Esophagus squamous epithelium (tissue), 5 donors: ENCODE measurements at regions not wholly inside any gene's neighbourhood (a gene's known extent, or its start where the extent isn't known, plus 50 kb on each side); places are given as distances from the start of the nearest gene placed in this dataset.

Source experiments
- DNase-seq: peaks from one replicate; lab custom pipeline; 2025; lab: John Stamatoyannopoulos, UW
- H3K27ac ChIP-seq, 4 donors: fragments of 200-600 bp; sonication (generic); one replicate each; pipeline ENCODE4 v1.5.1; 2016 to 2019; ENCODE audit warnings: mild to moderate bottlenecking in 1 of 4
- H3K27me3 ChIP-seq, 4 donors: fragments of 200-600 bp; sonication (generic); 1 replicate in 3 of 4; 2 replicates in 1 of 4; pipeline versions ENCODE4 v1.5.1 to v1.6.0; 2017 to 2021; ENCODE audit warnings: antibody characterized with exemption in 1 of 4
- H3K36me3 ChIP-seq, 3 donors: fragments of 200-600 bp; sonication (generic); one replicate each; pipeline ENCODE4 v1.5.1; 2016 to 2019
- H3K4me1 ChIP-seq, 3 donors: fragments of 200-600 bp; sonication (generic); one replicate each; pipeline ENCODE4 v1.5.1; 2017 to 2019
- H3K4me3 ChIP-seq, 4 donors: fragments of 200-600 bp; sonication (generic); 1 replicate in 3 of 4; 2 replicates in 1 of 4; pipeline ENCODE4 v1.5.1; 2016 to 2019; ENCODE audit warnings: mild to moderate bottlenecking in 2 of 4, moderate library complexity in 1 of 4
- H3K9me3 ChIP-seq, 3 donors: fragments of 200-600 bp; sonication (generic); one replicate each; pipeline ENCODE4 v1.5.1; 2016 to 2019
- CTCF ChIP-seq, 6 experiments: fragments of 450-650 bp in 4 of 6; fragments of 200-600 bp in 2 of 6; sonication (generic) in 2 of 6; IDR thresholded peaks; one replicate each; pipeline ENCODE4 v1.5.1; 2016 to 2019; ENCODE audit warnings: antibody characterized with exemption in 6 of 6, mild to moderate bottlenecking in 4 of 6, moderate library complexity in 4 of 6
- POLR2A ChIP-seq, 4 donors: fragments of 450-650 bp; IDR thresholded peaks; one replicate each; pipeline ENCODE4 v1.6.1; 2017; ENCODE audit warnings: antibody characterized with exemption in 4 of 4, mild to moderate bottlenecking in 4 of 4, moderate library complexity in 3 of 4
- whole genome bisulfite sequencing, 2 donors: methylation state at CpG; one replicate each; pipeline ENCODE4 v1.1.5; 2018; 5-methylcytosine and 5-hydroxymethylcytosine counted together
- intact Hi-C: fragments of 100-400 bp; cut with DNase I; formaldehyde crosslinking; loops from one replicate; pipeline ENCODE4 v1.15.0; 2022
- donor health status: DM: yes; HTN: yes; CAD: no.

GRCh38 chr2:128737546-128737826 lies 418.8 kb upstream of the HS6ST1 start:
- H3K9me3 ChIP-seq: no peaks in the 10 kb centered on the region
- H3K36me3 ChIP-seq: no peaks in the 10 kb centered on the region
- no peak overlapping the region for H3K4me3 ChIP-seq
- peaks cover 0 to 6% (median 0%) of the 10 kb centered on the region in 4 donors for H3K27me3 ChIP-seq
- TF ChIP-seq CTCF (IDR thresholded peaks at IDR 0.05) (no peak), POLR2A (IDR thresholded peaks at IDR 0.05) (no peak)
- H3K27ac ChIP-seq: no peak overlapping the region
- DNase-seq: no peak
- peaks cover 20 to 50% (median 24%) of the 10 kb centered on the region in 3 donors for H3K4me1 ChIP-seq
- WGBS, 2 donors: 89 to 96% methylated on average over 4 to 7 of the region's 7 CpGs
- intact Hi-C loops: no loop called here

- no peak overlapping the region for H3K4me3 ChIP-seq
- no peak for DNase-seq
- intact Hi-C loops: no loop called here
- TF ChIP-seq CTCF (IDR thresholded peaks at IDR 0.05) (no peak), POLR2A (IDR thresholded peaks at IDR 0.05) (no peak)
- peaks cover 12 to 41% (median 15%) of the 10 kb centered on the region in 3 donors for H3K4me1 ChIP-seq
- no peak overlapping the region for H3K27ac ChIP-seq
- 62 to 65% methylated on average over 8 of the region's 8 CpGs for WGBS, 2 donors
- H3K36me3 ChIP-seq: no peaks in the 10 kb centered on the region
- peaks cover 0 to 6% (median 0%) of the 10 kb centered on the region in 4 donors for H3K27me3 ChIP-seq
- H3K9me3 ChIP-seq: no peaks in the 10 kb centered on the region
Measured at GRCh38 chr2:128738446-128739110, 419.9 kb upstream of the HS6ST1 start.

- peaks cover 0 to 22% (median 4%) of the 10 kb centered on the region in 3 donors for H3K4me1 ChIP-seq
- no peaks in the 10 kb centered on the region for H3K9me3 ChIP-seq
- no peaks in the 10 kb centered on the region for H3K36me3 ChIP-seq
- WGBS, 2 donors: 41 to 57% methylated on average over 3 of the region's 3 CpGs
- DNase-seq: no peak
- intact Hi-C loops: loop anchor here (10.0 kb wide), 1 partner anchor 418 kb away; no protein-coding TSS in a partner anchor
- no peak overlapping the region for H3K4me3 ChIP-seq
- H3K27me3 ChIP-seq: no peaks in the 10 kb centered on the region
- no peak overlapping the region for H3K27ac ChIP-seq
- TF ChIP-seq CTCF (IDR thresholded peaks at IDR 0.05) (no peak), POLR2A (IDR thresholded peaks at IDR 0.05) (no peak)
Measured at GRCh38 chr2:128742467-128742866, 423.8 kb upstream of the HS6ST1 start.

- Histone ChIP-seq H3K9me3 (no peaks in the 10 kb centered on the region), H3K27ac (no peak overlapping the region), H3K27me3 (no peaks in the 10 kb centered on the region), H3K36me3 (no peaks in the 10 kb centered on the region), H3K4me1 (peaks cover 0 to 10% (median 4%) of the 10 kb centered on the region in 3 donors), H3K4me3 (no peak overlapping the region)
- intact Hi-C loops: loop anchor here (10.0 kb wide), 1 partner anchor 421 kb away; no protein-coding TSS in a partner anchor
- no peak for DNase-seq
- TF ChIP-seq POLR2A (IDR thresholded peaks at IDR 0.05) (no peak), CTCF (IDR thresholded peaks at IDR 0.05) (no peak)
Measured at GRCh38 chr2:128745946-128746345, 427.3 kb upstream of the HS6ST1 start.

GRCh38 chr2:128746356-128746755 lies 427.7 kb upstream of the HS6ST1 start:
- intact Hi-C loops: loop anchor here (10.0 kb wide), 1 partner anchor 422 kb away; no protein-coding TSS in a partner anchor
- Histone ChIP-seq H3K4me3 (no peak overlapping the region), H3K9me3 (no peaks in the 10 kb centered on the region), H3K36me3 (no peaks in the 10 kb centered on the region), H3K27me3 (no peaks in the 10 kb centered on the region), H3K4me1 (peaks cover 0 to 10% (median 4%) of the 10 kb centered on the region in 3 donors), H3K27ac (no peak overlapping the region)
- DNase-seq: no peak
- WGBS, 2 donors: 27 to 34% methylated on average over 5 of the region's 5 CpGs
- TF ChIP-seq CTCF (IDR thresholded peaks at IDR 0.05) (no peak), POLR2A (IDR thresholded peaks at IDR 0.05) (no peak)
